H1 (cell line): ENCODE measurements at regions not wholly inside any gene's neighbourhood (a gene's known extent, or its start where the extent isn't known, plus 50 kb on each side); places are given as distances from the start of the nearest gene placed in this dataset.

Experiments
- CHD7 ChIP-seq: fragments of 300-600 bp; sonication (generic); IDR thresholded peaks from 2 replicates; pipeline ENCODE4 v1.7.1; 2012; ENCODE audit warnings: low read length, moderate library complexity, mild to moderate bottlenecking, inconsistent platforms; ENCODE audit not compliant: insufficient replicate concordance
- JUND ChIP-seq: IDR thresholded peaks from 2 replicates; pipeline ENCODE4 v1.6.1; 2011; ENCODE audit warnings: mild to moderate bottlenecking, improper control_type of control experiment, low read length
- POU5F1 ChIP-seq: IDR thresholded peaks from 2 replicates; pipeline ENCODE4 v1.6.1; 2011; ENCODE audit warnings: low read depth, mild to moderate bottlenecking, low read length, moderate library complexity
- RXRA ChIP-seq: IDR thresholded peaks from 2 replicates; pipeline ENCODE4 v1.6.1; 2011; ENCODE audit warnings: low read depth, mild to moderate bottlenecking, low read length, moderate library complexity; ENCODE audit not compliant: insufficient read depth
- TAF1 ChIP-seq: IDR thresholded peaks from 2 replicates; pipeline ENCODE4 v1.6.1; 2011; ENCODE audit warnings: mild to moderate bottlenecking, low read depth, low read length

GRCh38 chr2:239496700-239497099, 95.9 kb upstream of the HDAC4 start (continued):
- TF ChIP-seq CHD7 (no peak), RXRA (no peak), JUND (no peak), TAF1 (no peak), POU5F1 (no peak)
